ENCODE measurements at regions not wholly inside any gene's neighbourhood (a gene's known extent, or its start where the extent isn't known, plus 50 kb on each side); places are given as distances from the start of the nearest gene placed in this dataset.
"Not testable (repeated sequence)": the region's sequence is repeated elsewhere in the genome, so short reads cannot be mapped to it uniquely, and the experiment has no call there.

- peaks cover 22% of the 10 kb centered on the region for H3K27me3 ChIP-seq (ENCODE audit: low read depth, low read length)
- no peak overlapping the region for H3K4me2 ChIP-seq (ENCODE audit: low read length)
- TF ChIP-seq EZH2phosphoT487 (IDR thresholded peaks at IDR 0.05; ENCODE audit: low read depth), result no peak
- no peak for TF ChIP-seq CTCF (IDR thresholded peaks at IDR 0.05; ENCODE audit: low read depth, low read length)
- H3K27ac ChIP-seq (ENCODE audit: low read length), result no peak overlapping the region
- no peak overlapping the region for H3K9ac ChIP-seq (ENCODE audit: low read length)
- H4K20me1 ChIP-seq (ENCODE audit: insufficient read depth, low read length), result no peaks in the 10 kb centered on the region
- H3K79me2 ChIP-seq (ENCODE audit: low read length), result no peaks in the 10 kb centered on the region
- H2AFZ ChIP-seq (ENCODE audit: low read depth, low read length), result no peak overlapping the region
- no peaks in the 10 kb centered on the region for H3K4me1 ChIP-seq (ENCODE audit: low read length)
- no peaks in the 10 kb centered on the region for H3K9me3 ChIP-seq (ENCODE audit: insufficient read depth, low read length)
- no peaks in the 10 kb centered on the region for H3K36me3 ChIP-seq (replicated peaks; ENCODE audit: low read depth, low read length)
- no peak overlapping the region for H3K4me3 ChIP-seq (ENCODE audit: low read length)
These were observed 246.0 kb upstream of the EXOC2 start for GRCh38 chr6:938916-939315.

GRCh38 chr6:938271-938905, 245.4 kb upstream of the EXOC2 start:
- Histone ChIP-seq H3K4me1 (ENCODE audit: low read length) (no peaks in the 10 kb centered on the region), H3K4me2 (ENCODE audit: low read length) (no peak overlapping the region), H2AFZ (ENCODE audit: low read depth, low read length) (no peak overlapping the region), H3K27ac (ENCODE audit: low read length) (no peak overlapping the region), H3K9ac (ENCODE audit: low read length) (no peak overlapping the region), H4K20me1 (ENCODE audit: insufficient read depth, low read length) (no peaks in the 10 kb centered on the region), H3K36me3 (replicated peaks; ENCODE audit: low read depth, low read length) (no peaks in the 10 kb centered on the region), H3K27me3 (ENCODE audit: low read depth, low read length) (peaks cover 24% of the 10 kb centered on the region), H3K4me3 (ENCODE audit: low read length) (no peak overlapping the region), H3K9me3 (ENCODE audit: insufficient read depth, low read length) (no peaks in the 10 kb centered on the region), H3K79me2 (ENCODE audit: low read length) (no peaks in the 10 kb centered on the region)
- TF ChIP-seq CTCF (IDR thresholded peaks at IDR 0.05; ENCODE audit: low read depth, low read length), result no peak
- no peak for TF ChIP-seq EZH2phosphoT487 (IDR thresholded peaks at IDR 0.05; ENCODE audit: low read depth)

- no peaks in the 10 kb centered on the region for H3K9me3 ChIP-seq (ENCODE audit: insufficient read depth, low read length)
- no peak overlapping the region for H3K9ac ChIP-seq (ENCODE audit: low read length)
- H3K27ac ChIP-seq (ENCODE audit: low read length), result no peak overlapping the region
- no peaks in the 10 kb centered on the region for H3K4me1 ChIP-seq (ENCODE audit: low read length)
- no peaks in the 10 kb centered on the region for H3K36me3 ChIP-seq (replicated peaks; ENCODE audit: low read depth, low read length)
- H3K4me2 ChIP-seq (ENCODE audit: low read length), result no peak overlapping the region
- no peaks in the 10 kb centered on the region for H4K20me1 ChIP-seq (ENCODE audit: insufficient read depth, low read length)
- H3K27me3 ChIP-seq (ENCODE audit: low read depth, low read length), result peaks cover 24% of the 10 kb centered on the region
- TF ChIP-seq EZH2phosphoT487 (IDR thresholded peaks at IDR 0.05; ENCODE audit: low read depth), result no peak
- no peak for TF ChIP-seq CTCF (IDR thresholded peaks at IDR 0.05; ENCODE audit: low read depth, low read length)
- no peak overlapping the region for H2AFZ ChIP-seq (ENCODE audit: low read depth, low read length)
- H3K79me2 ChIP-seq (ENCODE audit: low read length), result no peaks in the 10 kb centered on the region
- no peak overlapping the region for H3K4me3 ChIP-seq (ENCODE audit: low read length)
These were observed 242.6 kb upstream of the EXOC2 start for GRCh38 chr6:935582-935981.

GRCh38 chr6:934686-935085, 241.7 kb upstream of the EXOC2 start:
- Histone ChIP-seq H3K9ac (ENCODE audit: low read length) (no peak overlapping the region), H4K20me1 (ENCODE audit: insufficient read depth, low read length) (no peaks in the 10 kb centered on the region), H3K27ac (ENCODE audit: low read length) (no peak overlapping the region), H3K4me3 (ENCODE audit: low read length) (no peak overlapping the region), H3K4me1 (ENCODE audit: low read length) (no peaks in the 10 kb centered on the region), H3K36me3 (replicated peaks; ENCODE audit: low read depth, low read length) (no peaks in the 10 kb centered on the region), H3K4me2 (ENCODE audit: low read length) (no peak overlapping the region), H3K27me3 (ENCODE audit: low read depth, low read length) (peaks cover 24% of the 10 kb centered on the region), H3K9me3 (ENCODE audit: insufficient read depth, low read length) (no peaks in the 10 kb centered on the region), H3K79me2 (ENCODE audit: low read length) (no peaks in the 10 kb centered on the region), H2AFZ (ENCODE audit: low read depth, low read length) (no peak overlapping the region)
- TF ChIP-seq EZH2phosphoT487 (IDR thresholded peaks at IDR 0.05; ENCODE audit: low read depth), result no peak

GRCh38 chr6:931919-932318, 239.0 kb upstream of the EXOC2 start:
- H3K4me3 ChIP-seq (ENCODE audit: low read length); H3K4me1 ChIP-seq (ENCODE audit: low read length); H2AFZ ChIP-seq (ENCODE audit: low read depth, low read length); H3K79me2 ChIP-seq (ENCODE audit: low read length); H3K9me3 ChIP-seq (ENCODE audit: insufficient read depth, low read length); H4K20me1 ChIP-seq (ENCODE audit: insufficient read depth, low read length); H3K36me3 ChIP-seq (replicated peaks; ENCODE audit: low read depth, low read length); H3K4me2 ChIP-seq (ENCODE audit: low read length); H3K27ac ChIP-seq (ENCODE audit: low read length); H3K9ac ChIP-seq (ENCODE audit: low read length): not testable (repeated sequence)
- H3K27me3 ChIP-seq (ENCODE audit: low read depth, low read length), result peaks cover 23% of the 10 kb centered on the region
